Activated CD4-positive, alpha-beta T cell treated with anti-CD3 and anti-CD28 coated beads for 36 hours (primary cell): ENCODE measurements at regions not wholly inside any gene's neighbourhood (a gene's known extent, or its start where the extent isn't known, plus 50 kb on each side); places are given as distances from the start of the nearest gene placed in this dataset.
"Not testable (repeated sequence)": the region's sequence is repeated elsewhere in the genome, so short reads cannot be mapped to it uniquely, and the experiment has no call there.

Source experiments
- ATAC-seq: fragments of 200-7000 bp; cut with Tn5 transposase; one replicate; pipeline ENCODE4 v1.10.0; 2021; ENCODE audit warnings: mild to moderate bottlenecking, moderate library complexity
- CTCF ChIA-PET: fragments of 350-600 bp; sonication (Branson Sonifier 250); formaldehyde crosslinking; loops from one replicate; lab custom pipeline; 2021; ENCODE audit warnings: antibody characterized with exemption; lab: Charles Lee
- POLR2A ChIA-PET: fragments of 350-600 bp; sonication (Branson Sonifier 250); formaldehyde crosslinking; loops from one replicate; lab custom pipeline; 2021; ENCODE audit warnings: antibody characterized with exemption, inconsistent platforms; lab: Charles Lee
- DNase-seq: peaks from one replicate; pipeline ENCODE4 v3.0.0-alpha.2; 2020
- H3K27ac Mint-ChIP-seq: one replicate; pipeline ENCODE4 v1.8.0; 2021; ENCODE audit warnings: mixed read lengths
- H3K27me3 Mint-ChIP-seq: one replicate; pipeline ENCODE4 v1.8.0; 2021; ENCODE audit warnings: mixed read lengths
- H3K36me3 Mint-ChIP-seq: one replicate; pipeline ENCODE4 v1.8.0; 2021; ENCODE audit warnings: low read depth, mixed read lengths
- H3K4me1 Mint-ChIP-seq: one replicate; pipeline ENCODE4 v1.8.0; 2021; ENCODE audit warnings: mixed read lengths
- H3K4me3 Mint-ChIP-seq: one replicate; pipeline ENCODE4 v1.8.0; 2021; ENCODE audit warnings: mild to moderate bottlenecking, moderate library complexity, mixed read lengths
- H3K9me3 Mint-ChIP-seq: one replicate; pipeline ENCODE4 v1.8.0; 2021; ENCODE audit warnings: low read depth, mixed read lengths
- intact Hi-C, 2 experiments: fragments of 100-400 bp; cut with DNase I in 1 of 2; cut with micrococcal nuclease in 1 of 2; formaldehyde crosslinking; loops; one replicate each; pipeline versions ENCODE4 v1.14.2 to v1.15.1; 2022 to 2024; cut with DNase I, micrococcal nuclease

DNA sequence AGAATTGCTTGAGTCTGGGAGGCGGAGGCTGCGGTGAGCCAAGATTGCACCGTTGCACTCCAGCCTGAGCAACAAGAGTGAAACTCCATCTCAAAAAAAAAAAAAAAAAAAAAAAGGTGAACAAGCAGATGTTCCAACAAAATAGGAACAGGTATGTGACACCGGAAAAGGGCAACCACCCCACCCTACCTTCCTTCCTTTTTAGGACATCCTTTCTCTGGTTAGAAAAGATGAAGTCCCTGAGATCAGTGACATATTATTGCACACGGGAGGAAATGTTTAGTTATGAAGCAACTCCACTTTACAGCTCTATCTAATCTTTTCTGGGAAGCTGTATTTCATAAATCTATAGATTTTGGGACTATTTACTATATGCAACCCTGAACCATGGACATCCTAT, 114.2 kb upstream of the MON1B start:
- POLR2A ChIA-PET, result no interaction called here
- CTCF ChIA-PET, result no interaction called here
- DNase-seq (no peak), ATAC-seq (no peak)
- Mint-ChIP-seq H3K27ac (no peak overlapping the region), H3K9me3 (no peaks in the 10 kb centered on the region), H3K4me1 (no peaks in the 10 kb centered on the region), H3K4me3 (no peak overlapping the region), H3K36me3 (no peaks in the 10 kb centered on the region), H3K27me3 (no peaks in the 10 kb centered on the region)
- intact Hi-C loops, result no loop called here

DNA sequence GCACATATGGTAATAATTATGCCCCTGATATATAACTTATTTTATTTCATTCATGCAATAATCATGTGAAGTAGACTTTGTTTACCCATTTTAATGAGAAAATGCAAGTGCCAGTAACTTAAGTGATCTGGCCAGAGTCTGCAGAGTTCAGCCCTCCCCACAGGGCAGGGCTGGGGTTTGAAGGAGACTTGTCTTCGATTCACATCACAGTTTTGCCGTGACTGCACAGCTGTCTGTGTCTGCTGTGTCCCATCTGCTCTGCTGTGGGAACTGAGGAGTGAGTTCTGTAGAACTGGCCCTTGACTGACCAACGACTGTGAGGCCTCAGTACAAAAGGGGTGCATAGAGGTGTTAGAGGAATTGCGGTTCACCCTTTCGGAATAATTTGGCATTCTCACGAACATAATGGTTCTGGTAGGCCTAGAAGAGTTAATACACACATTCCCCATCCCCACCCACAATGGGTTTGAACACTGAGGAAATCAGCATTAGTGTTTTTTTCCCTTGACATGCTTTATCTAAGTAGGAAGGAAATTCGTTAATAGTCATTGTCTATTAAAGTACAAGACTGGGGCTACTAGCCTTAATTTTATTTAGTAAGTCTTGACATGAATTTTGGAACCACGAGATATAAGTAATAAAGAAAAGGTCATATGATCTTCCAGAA, 113.6 kb upstream of the MON1B start:
- CTCF ChIA-PET, result no interaction called here
- Mint-ChIP-seq H3K36me3 (no peaks in the 10 kb centered on the region), H3K4me1 (no peaks in the 10 kb centered on the region), H3K27me3 (no peaks in the 10 kb centered on the region), H3K27ac (no peak overlapping the region), H3K9me3 (no peaks in the 10 kb centered on the region), H3K4me3 (no peak overlapping the region)
- DNase-seq (no peak), ATAC-seq (no peak)
- POLR2A ChIA-PET, result no interaction called here
- intact Hi-C loops, result no loop called here

DNA sequence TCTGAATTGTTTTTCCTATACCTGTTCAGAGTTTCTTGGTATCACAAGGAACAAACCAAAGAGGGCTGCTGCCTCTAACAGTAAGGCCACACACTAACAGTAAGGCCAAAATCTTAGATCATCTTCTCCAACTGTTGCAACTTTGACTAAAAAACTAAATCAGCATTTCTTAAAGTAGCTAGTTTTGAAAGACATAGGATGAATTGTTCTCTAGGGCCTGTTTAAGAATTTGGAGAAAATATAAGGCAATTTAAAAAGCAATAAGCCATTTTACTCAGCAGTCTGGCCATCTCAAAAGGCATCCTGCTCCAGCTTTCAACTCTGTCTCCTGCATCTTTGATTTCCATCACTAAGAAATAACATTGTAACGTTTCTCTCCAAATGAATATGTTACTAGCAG, 105.0 kb upstream of the MON1B start:
- no peaks in the 10 kb centered on the region for H3K9me3 Mint-ChIP-seq
- H3K27me3 Mint-ChIP-seq, result peaks cover 5% of the 10 kb centered on the region
- ATAC-seq (no peak), DNase-seq (no peak)
- H3K4me3 Mint-ChIP-seq, result no peak overlapping the region
- CTCF ChIA-PET, result interaction anchor here (1.0 kb wide), 1 partner anchor 65 kb away, joined by 3 read pairs; no protein-coding TSS in a partner anchor
- H3K36me3 Mint-ChIP-seq, result no peaks in the 10 kb centered on the region
- no peak overlapping the region for H3K27ac Mint-ChIP-seq
- H3K4me1 Mint-ChIP-seq, result no peaks in the 10 kb centered on the region
- intact Hi-C loops, result no loop called here
- POLR2A ChIA-PET, result no interaction called here

DNA sequence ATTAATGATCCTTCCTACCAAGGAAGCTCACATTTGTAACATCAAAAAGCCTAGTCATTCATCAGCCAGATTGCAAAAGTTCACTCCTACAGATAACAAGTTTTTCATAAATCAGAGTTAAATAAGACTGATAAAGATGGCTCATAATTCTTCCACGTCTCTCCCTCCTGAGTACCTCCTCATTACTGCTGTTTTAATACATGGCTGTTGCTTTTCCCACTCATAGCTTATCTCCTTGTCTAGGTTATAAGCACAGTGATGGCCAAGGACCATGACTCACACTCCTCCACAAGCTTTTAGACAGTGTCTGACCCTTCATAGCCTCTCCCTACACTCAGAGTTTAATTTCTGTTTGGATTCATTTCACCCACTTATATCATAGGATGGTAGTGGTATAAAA, 100.9 kb upstream of the MON1B start:
- H3K9me3 Mint-ChIP-seq, result no peaks in the 10 kb centered on the region
- ChIA-PET POLR2A (no interaction called here), CTCF (no interaction called here)
- no peak overlapping the region for H3K4me3 Mint-ChIP-seq
- intact Hi-C loops, result no loop called here
- H3K36me3 Mint-ChIP-seq, result no peaks in the 10 kb centered on the region
- H3K4me1 Mint-ChIP-seq, result no peaks in the 10 kb centered on the region
- ATAC-seq (no peak), DNase-seq (no peak)
- H3K27me3 Mint-ChIP-seq, result peaks cover 6% of the 10 kb centered on the region
- no peak overlapping the region for H3K27ac Mint-ChIP-seq

DNA sequence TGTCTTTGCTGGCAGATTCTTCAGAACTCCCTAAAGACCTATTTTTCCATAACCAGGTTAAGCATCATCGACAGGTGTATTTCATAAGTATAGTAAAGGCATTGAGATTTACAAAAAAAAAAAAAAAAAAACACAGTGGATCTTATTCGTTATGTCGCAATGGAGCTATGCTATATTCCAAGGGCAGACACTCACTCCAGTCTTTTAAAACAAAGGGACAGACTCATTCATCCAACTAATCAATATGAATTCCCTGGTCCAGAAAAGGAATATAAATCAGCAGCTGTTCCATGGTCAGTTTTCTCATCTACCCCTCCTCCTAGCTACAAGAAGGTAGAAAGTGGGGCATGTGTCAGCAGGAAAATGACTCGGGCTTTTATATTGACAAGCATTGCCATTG, 97.7 kb upstream of the MON1B start:
- DNase-seq, result no peak
- intact Hi-C loops, result no loop called here
- H3K27me3 Mint-ChIP-seq, result peaks cover 4% of the 10 kb centered on the region
- H3K4me3 Mint-ChIP-seq, result no peak overlapping the region
- H3K27ac Mint-ChIP-seq, result no peak overlapping the region
- no peak for ATAC-seq
- H3K4me1 Mint-ChIP-seq, result no peaks in the 10 kb centered on the region
- POLR2A ChIA-PET, result no interaction called here
- no peaks in the 10 kb centered on the region for H3K36me3 Mint-ChIP-seq
- H3K9me3 Mint-ChIP-seq, result no peaks in the 10 kb centered on the region
- CTCF ChIA-PET, result interaction anchor here (0.8 to 1.0 kb wide), 2 partner anchors 78 to 1447 kb away, joined by 3 to 6 read pairs; no protein-coding TSS in a partner anchor

DNA sequence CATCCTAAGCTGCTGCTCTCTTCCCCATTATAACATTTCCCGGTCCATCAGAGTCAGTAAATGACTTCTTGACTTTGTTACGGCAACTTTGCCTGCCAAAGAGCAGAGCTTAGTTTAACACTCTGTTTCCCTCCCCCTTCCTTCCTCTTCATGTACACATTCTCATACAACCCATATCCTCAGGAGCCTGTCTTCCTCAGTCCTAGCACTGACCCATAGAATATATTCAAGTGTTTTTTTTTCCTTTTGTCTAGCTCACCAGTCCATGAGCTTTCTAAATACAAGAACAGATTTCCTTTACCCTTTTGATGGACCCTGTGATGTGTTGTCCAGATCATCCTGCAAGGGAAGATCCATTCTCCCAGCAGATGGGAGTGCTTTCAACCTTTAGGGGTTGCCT, 97.0 kb upstream of the MON1B start:
- ChIA-PET CTCF (no interaction called here), POLR2A (interaction anchor here (0.7 kb wide), 1 partner anchor 77 kb away, joined by 3 read pairs; no protein-coding TSS in a partner anchor)
- no peaks in the 10 kb centered on the region for H3K36me3 Mint-ChIP-seq
- H3K27me3 Mint-ChIP-seq, result peaks cover 4% of the 10 kb centered on the region
- H3K4me3 Mint-ChIP-seq, result no peak overlapping the region
- H3K4me1 Mint-ChIP-seq, result no peaks in the 10 kb centered on the region
- no peak for ATAC-seq
- no peak overlapping the region for H3K27ac Mint-ChIP-seq
- no peak for DNase-seq
- intact Hi-C loops, result no loop called here
- no peaks in the 10 kb centered on the region for H3K9me3 Mint-ChIP-seq

DNA sequence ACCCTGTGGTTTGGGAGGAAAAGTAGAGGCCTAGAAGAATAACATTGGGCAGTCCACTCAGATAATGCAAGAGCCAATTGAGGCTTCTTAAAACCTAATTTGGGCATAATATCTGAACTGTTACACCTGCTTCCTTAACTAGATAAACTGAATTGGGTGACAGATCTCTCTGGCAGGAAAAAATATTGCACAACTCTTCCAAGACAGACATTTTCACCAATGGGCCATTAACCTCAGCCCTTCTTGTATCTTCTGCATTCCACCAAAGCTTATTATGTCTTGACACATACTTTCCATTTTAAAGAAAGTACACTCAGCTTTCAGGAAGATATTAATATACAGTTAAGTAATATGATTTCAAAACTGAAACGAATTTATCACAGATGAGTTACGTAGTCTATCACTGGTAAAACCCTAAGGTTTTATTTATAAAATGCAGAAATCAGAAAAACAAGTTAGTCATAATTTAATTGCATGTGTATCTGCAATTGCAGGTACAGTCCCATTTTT, 79.9 kb upstream of the MON1B start:
- H3K36me3 Mint-ChIP-seq, result no peaks in the 10 kb centered on the region

DNA sequence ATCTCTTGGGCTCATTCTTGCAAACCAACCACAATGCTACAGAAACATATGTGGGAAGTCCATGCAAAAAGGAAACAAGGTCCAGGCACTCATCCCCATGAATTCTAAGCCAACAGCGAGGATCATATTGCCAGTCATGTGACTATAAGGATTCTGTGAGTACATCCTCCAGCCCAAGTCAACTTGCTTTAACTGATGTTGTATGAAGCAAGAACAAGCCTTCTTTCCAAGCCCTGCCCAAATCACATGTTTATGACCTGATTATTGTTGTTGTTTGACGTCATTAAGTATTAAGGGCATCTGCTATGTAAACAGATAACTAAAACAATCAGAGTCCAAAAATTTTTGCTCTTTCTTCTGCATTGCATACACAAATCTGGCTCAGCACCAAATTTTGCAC, 78.2 kb upstream of the MON1B start:
- H3K4me3 Mint-ChIP-seq, result no peak overlapping the region
- H3K27me3 Mint-ChIP-seq, result peaks cover 5% of the 10 kb centered on the region
- H3K36me3 Mint-ChIP-seq, result no peaks in the 10 kb centered on the region
- H3K4me1 Mint-ChIP-seq, result no peaks in the 10 kb centered on the region
- peaks cover 1% of the 10 kb centered on the region for H3K9me3 Mint-ChIP-seq
- no peak overlapping the region for H3K27ac Mint-ChIP-seq
- POLR2A ChIA-PET, result no interaction called here
- intact Hi-C loops, result no loop called here
- ATAC-seq (no peak), DNase-seq (no peak)
- CTCF ChIA-PET, result no interaction called here

More for the DNA sequence above, 79.9 kb upstream of the MON1B start:
- CTCF ChIA-PET, result no interaction called here
- Mint-ChIP-seq H3K4me1 (no peaks in the 10 kb centered on the region), H3K27me3 (peaks cover 4% of the 10 kb centered on the region), H3K9me3 (peaks cover 1% of the 10 kb centered on the region), H3K27ac (no peak overlapping the region), H3K4me3 (no peak overlapping the region)
- POLR2A ChIA-PET, result no interaction called here
- ATAC-seq, result no peak
- no peak for DNase-seq
- intact Hi-C loops, result no loop called here

DNA sequence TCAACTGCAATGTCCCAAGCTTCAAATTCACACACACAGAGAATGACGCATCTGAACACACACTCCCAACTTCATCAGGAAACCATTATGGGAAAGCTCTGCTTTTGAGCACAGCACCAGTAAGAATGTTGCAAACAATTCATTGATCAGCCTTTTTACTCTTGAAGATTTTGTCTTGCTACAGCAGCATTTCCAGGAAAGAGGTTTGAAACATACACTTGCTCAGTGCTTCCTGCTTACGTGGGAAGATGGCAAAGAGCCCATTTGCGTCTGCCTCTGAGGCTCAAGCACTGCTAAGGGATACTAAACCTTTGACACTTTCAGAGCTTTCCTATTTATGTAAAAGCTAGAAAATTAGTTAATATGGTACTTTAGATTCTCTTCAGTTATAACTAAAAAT, 77.2 kb upstream of the MON1B start:
- no peak overlapping the region for H3K27ac Mint-ChIP-seq
- ATAC-seq (no peak), DNase-seq (peak; percentile 7)
- intact Hi-C loops, result no loop called here
- no peak overlapping the region for H3K4me3 Mint-ChIP-seq
- CTCF ChIA-PET, result interaction anchor here (1.1 kb wide), 1 partner anchor 114 kb away, joined by 3 read pairs; no protein-coding TSS in a partner anchor
- H3K4me1 Mint-ChIP-seq, result no peaks in the 10 kb centered on the region
- peaks cover 1% of the 10 kb centered on the region for H3K9me3 Mint-ChIP-seq
- POLR2A ChIA-PET, result no interaction called here
- peaks cover 7% of the 10 kb centered on the region for H3K27me3 Mint-ChIP-seq
- no peaks in the 10 kb centered on the region for H3K36me3 Mint-ChIP-seq

DNA sequence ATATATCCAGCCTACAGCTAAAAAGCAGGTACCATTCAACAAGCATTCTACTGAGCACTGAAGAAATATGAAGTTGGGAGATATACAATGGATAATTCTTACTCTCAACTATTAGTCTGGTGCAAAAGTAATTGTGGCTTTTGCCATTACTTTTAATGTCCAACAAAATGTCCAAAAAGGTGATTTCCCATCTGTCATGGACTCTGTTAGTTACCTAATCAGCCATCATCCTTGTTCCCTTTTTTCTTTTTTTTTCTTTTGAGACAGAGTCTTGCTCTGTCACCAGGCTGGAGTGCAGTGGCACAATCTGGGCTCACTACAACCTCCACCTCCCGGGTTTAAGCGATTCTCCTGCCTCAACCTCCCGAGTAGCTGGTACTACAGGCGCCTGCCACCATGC, 76.6 kb upstream of the MON1B start:
- CTCF ChIA-PET, result interaction anchor here (0.7 to 1.1 kb wide), 2 partner anchors 114 to 122 kb away, joined by 3 read pairs; no protein-coding TSS in a partner anchor
- H3K36me3 Mint-ChIP-seq, H3K4me3 Mint-ChIP-seq, H3K27ac Mint-ChIP-seq, intact Hi-C loops, H3K9me3 Mint-ChIP-seq, ATAC-seq, DNase-seq, POLR2A ChIA-PET, H3K4me1 Mint-ChIP-seq: not testable (repeated sequence)
- peaks cover 11% of the 10 kb centered on the region for H3K27me3 Mint-ChIP-seq

DNA sequence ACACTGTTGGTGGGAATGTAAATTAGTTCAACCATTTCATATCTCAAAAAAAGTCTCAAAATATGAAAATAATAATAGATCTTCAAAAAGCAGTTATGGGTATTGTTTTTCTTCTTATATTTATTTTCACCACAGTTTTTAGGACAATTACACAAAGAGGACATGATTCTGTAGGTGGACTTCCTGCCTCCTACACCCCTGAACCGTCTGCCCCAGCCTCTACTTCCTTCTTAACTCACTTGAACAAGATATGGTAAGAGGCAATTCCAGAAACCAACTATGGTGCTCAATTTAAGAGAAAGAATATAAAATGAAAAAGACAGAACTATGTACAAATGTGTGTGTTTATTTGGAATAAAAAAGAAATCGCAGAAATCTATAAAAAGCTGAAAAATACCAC, 74.1 kb upstream of the MON1B start:
- no peak overlapping the region for H3K27ac Mint-ChIP-seq
- no peak overlapping the region for H3K4me3 Mint-ChIP-seq
- POLR2A ChIA-PET, result no interaction called here
- no peaks in the 10 kb centered on the region for H3K36me3 Mint-ChIP-seq
- H3K4me1 Mint-ChIP-seq, result no peaks in the 10 kb centered on the region
- DNase-seq (no peak), ATAC-seq (no peak)
- H3K9me3 Mint-ChIP-seq, result peaks cover 1% of the 10 kb centered on the region
- H3K27me3 Mint-ChIP-seq, result peaks cover 11% of the 10 kb centered on the region
- CTCF ChIA-PET, result no interaction called here
- intact Hi-C loops, result no loop called here

DNA sequence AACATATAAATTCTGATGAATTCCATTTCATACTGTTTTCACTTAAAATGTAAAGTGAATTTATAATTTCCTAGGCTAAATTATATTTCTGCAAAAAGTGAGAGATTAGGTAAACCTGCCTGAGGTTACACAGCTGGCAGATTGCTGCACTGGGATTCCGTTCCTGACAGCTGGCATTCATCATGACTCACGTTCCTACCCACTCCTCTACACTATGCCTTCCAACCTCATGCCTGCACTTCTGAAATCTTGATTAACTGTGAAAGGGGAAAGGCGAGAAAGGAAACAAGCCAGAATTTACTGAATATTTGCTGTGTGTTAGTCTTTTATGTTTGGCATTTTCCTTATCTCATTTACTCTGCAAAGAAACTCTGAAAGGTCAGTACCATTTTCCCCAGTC, 73.3 kb upstream of the MON1B start:
- Mint-ChIP-seq H3K4me1 (no peaks in the 10 kb centered on the region), H3K4me3 (no peak overlapping the region), H3K36me3 (no peaks in the 10 kb centered on the region), H3K9me3 (peaks cover 1% of the 10 kb centered on the region), H3K27ac (no peak overlapping the region), H3K27me3 (peaks cover 14% of the 10 kb centered on the region)
- ChIA-PET CTCF (no interaction called here), POLR2A (no interaction called here)
- no peak for DNase-seq
- intact Hi-C loops, result no loop called here
- no peak for ATAC-seq
